HEK293T (cell line): ENCODE measurements at regions not wholly inside any gene's neighbourhood (a gene's known extent, or its start where the extent isn't known, plus 50 kb on each side); places are given as distances from the start of the nearest gene placed in this dataset.

Experiments
- ARNT ChIP-seq: fragments of 450-650 bp; IDR thresholded peaks from 2 replicates; pipeline ENCODE4 v1.6.1; 2017; ENCODE audit warnings: mild to moderate bottlenecking
- BHLHE40 ChIP-seq: fragments of 450-650 bp; IDR thresholded peaks from 2 replicates; pipeline ENCODE4 v1.6.1; 2016; ENCODE audit warnings: mild to moderate bottlenecking, moderate library complexity, borderline replicate concordance
- CTBP1 ChIP-seq: fragments of 450-650 bp; IDR thresholded peaks from 2 replicates; pipeline ENCODE4 v1.6.1; 2016; ENCODE audit warnings: borderline replicate concordance
- FOXA1 ChIP-seq: fragments of 450-650 bp; IDR thresholded peaks from 2 replicates; pipeline ENCODE4 v1.6.1; 2016; ENCODE audit warnings: mild to moderate bottlenecking
- FOXK2 ChIP-seq: fragments of 450-650 bp; IDR thresholded peaks from 2 replicates; pipeline ENCODE4 v1.6.1; 2016; ENCODE audit warnings: mild to moderate bottlenecking
- FOXM1 ChIP-seq: fragments of 450-650 bp; IDR thresholded peaks from 2 replicates; pipeline ENCODE4 v1.6.1; 2017; ENCODE audit warnings: mild to moderate bottlenecking, borderline replicate concordance
- HDGF ChIP-seq: fragments of 450-650 bp; IDR thresholded peaks from 2 replicates; pipeline ENCODE4 v1.6.1; 2017; ENCODE audit warnings: antibody characterized with exemption, borderline replicate concordance
- NFRKB ChIP-seq: fragments of 450-650 bp; IDR thresholded peaks from 2 replicates; pipeline ENCODE4 v1.6.1; 2016; ENCODE audit warnings: mild to moderate bottlenecking, moderate library complexity
- SP1 ChIP-seq: fragments of 450-650 bp; IDR thresholded peaks from 2 replicates; pipeline ENCODE4 v1.6.1; 2017
- SUZ12 ChIP-seq: fragments of 450-650 bp; IDR thresholded peaks from 2 replicates; pipeline ENCODE4 v1.6.1; 2016; ENCODE audit warnings: mild to moderate bottlenecking
- TARDBP ChIP-seq: fragments of 450-650 bp; IDR thresholded peaks from 2 replicates; pipeline ENCODE4 v1.6.1; 2016
- ZNF384 ChIP-seq: fragments of 450-650 bp; IDR thresholded peaks from 2 replicates; pipeline ENCODE4 v1.6.1; 2016
- TF ChIP-seq, protein P1 (sequence below): fragments of 450-650 bp; IDR thresholded peaks from 2 replicates; pipeline ENCODE4 v1.6.1; 2016

DNA sequence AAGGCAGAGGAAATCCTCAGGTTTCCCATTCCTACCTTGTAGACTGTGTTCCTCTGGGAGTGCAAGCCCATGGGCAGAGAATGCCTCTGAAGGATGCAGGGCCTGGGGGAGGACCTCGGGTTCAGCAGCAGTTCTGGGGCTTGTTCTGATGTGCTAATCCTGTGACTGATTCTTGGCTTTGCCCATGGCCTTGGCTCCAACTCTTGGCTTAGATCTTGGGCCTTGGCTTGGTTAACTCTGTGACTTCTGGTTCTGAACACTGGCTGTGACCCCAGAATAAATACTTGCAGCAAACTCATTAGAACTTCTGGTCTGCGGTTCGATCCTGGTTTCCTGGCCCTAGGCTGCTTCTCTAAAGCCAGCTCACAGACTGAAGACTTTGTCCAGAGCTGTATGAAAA, 366.9 kb upstream of the ZEB2 start:
- TF ChIP-seq CTBP1 = no peak
- TF ChIP-seq HDGF = no peak
- no peak for TF ChIP-seq ZNF384
- TF ChIP-seq NFRKB = no peak
- no peak for TF ChIP-seq FOXK2
- no peak for TF ChIP-seq FOXA1
- TF ChIP-seq TARDBP = no peak
- TF ChIP-seq SP1 = no peak
- TF ChIP-seq, protein P1, sequence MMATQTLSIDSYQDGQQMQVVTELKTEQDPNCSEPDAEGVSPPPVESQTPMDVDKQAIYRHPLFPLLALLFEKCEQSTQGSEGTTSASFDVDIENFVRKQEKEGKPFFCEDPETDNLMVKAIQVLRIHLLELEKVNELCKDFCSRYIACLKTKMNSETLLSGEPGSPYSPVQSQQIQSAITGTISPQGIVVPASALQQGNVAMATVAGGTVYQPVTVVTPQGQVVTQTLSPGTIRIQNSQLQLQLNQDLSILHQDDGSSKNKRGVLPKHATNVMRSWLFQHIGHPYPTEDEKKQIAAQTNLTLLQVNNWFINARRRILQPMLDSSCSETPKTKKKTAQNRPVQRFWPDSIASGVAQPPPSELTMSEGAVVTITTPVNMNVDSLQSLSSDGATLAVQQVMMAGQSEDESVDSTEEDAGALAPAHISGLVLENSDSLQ = no peak
- no peak for TF ChIP-seq FOXM1
- TF ChIP-seq ARNT = no peak
- TF ChIP-seq BHLHE40 = no peak
- no peak for TF ChIP-seq SUZ12
